Stomach (tissue), 8 donors: ENCODE measurements at regions not wholly inside any gene's neighbourhood (a gene's known extent, or its start where the extent isn't known, plus 50 kb on each side); places are given as distances from the start of the nearest gene placed in this dataset.

ENCODE experiments used
- DNase-seq, 2 donors: peaks; one replicate each; pipeline versions ENCODE4 v3.0.0 to v3.0.0-alpha.2; 2013 to 2019
- H3K27ac ChIP-seq, 5 donors: fragments of 200-600 bp in 4 of 5; sonication (generic) in 4 of 5; one replicate each; pipeline ENCODE4 v1.5.1; 2013 to 2019; ENCODE audit warnings: mild to moderate bottlenecking in 1 of 5, moderate library complexity in 1 of 5
- H3K27me3 ChIP-seq, 3 donors: fragments of 200-600 bp; sonication (generic); one replicate each; pipeline ENCODE4 v1.5.1; 2017 to 2019; ENCODE audit warnings: mixed run types in 1 of 3
- H3K36me3 ChIP-seq, 4 donors: fragments of 200-600 bp; sonication (generic); 1 replicate in 3 of 4; 2 replicates in 1 of 4; pipeline ENCODE4 v1.5.1; 2016 to 2019
- H3K4me1 ChIP-seq, 4 donors: fragments of 200-600 bp; sonication (generic); one replicate each; pipeline ENCODE4 v1.5.1; 2016 to 2019
- H3K4me3 ChIP-seq, 4 donors: fragments of 200-600 bp; sonication (generic) in 3 of 4; one replicate each; pipeline ENCODE4 v1.5.1; 2016 to 2019; ENCODE audit warnings: mild to moderate bottlenecking in 1 of 4
- H3K9me3 ChIP-seq, 4 donors: fragments of 200-600 bp; sonication (generic); one replicate each; pipeline ENCODE4 v1.5.1; 2016 to 2019
- CTCF ChIP-seq, 7 experiments: fragments of 450-650 bp in 4 of 7; fragments of 200-600 bp in 3 of 7; sonication (generic) in 3 of 7; IDR thresholded peaks; one replicate each; pipeline ENCODE4 v1.5.1; 2016 to 2019; ENCODE audit warnings: antibody characterized with exemption in 7 of 7, control low read depth in 2 of 7, mild to moderate bottlenecking in 1 of 7
- EP300 ChIP-seq: sonication (generic); formaldehyde crosslinking; IDR thresholded peaks from one replicate; pipeline ENCODE4 v1.6.1; 2017; ENCODE audit warnings: antibody characterized with exemption
- POLR2A ChIP-seq, 4 donors: fragments of 450-650 bp; IDR thresholded peaks; one replicate each; pipeline ENCODE4 v1.6.1; 2016; ENCODE audit warnings: antibody characterized with exemption in 4 of 4, control low read depth in 2 of 4, mild to moderate bottlenecking in 1 of 4, moderate library complexity in 1 of 4
- POLR2AphosphoS5 ChIP-seq, 3 donors: sonication (generic); formaldehyde crosslinking; IDR thresholded peaks; one replicate each; pipeline ENCODE4 v1.6.1; 2016; ENCODE audit warnings: antibody characterized with exemption in 3 of 3
- WGBS, 5 donors: extraction: QIAGEN DNeasy Blood & Tissue Kit in 3 of 5; methylation state at CpG; one replicate each; pipeline versions ENCODE4 v1.1.5 to v1.1.7; 2013 to 2018; 5-methylcytosine and 5-hydroxymethylcytosine counted together
- intact Hi-C: fragments of 100-400 bp; cut with DNase I; formaldehyde crosslinking; loops from one replicate; pipeline ENCODE4 v1.15.1; 2023; ENCODE audit warnings: low total_unique reads
- donor health status: healthy with polysubstance abuse.
- donor health status: Bipolar disorder and iron deficiency.
- donor health status: healthy.

- 43 to 63% (median 55%) methylated on average over 1 of the region's 1 CpG for WGBS, 5 donors
- Histone ChIP-seq H3K36me3 (no peaks in the 10 kb centered on the region), H3K27ac (no peak overlapping the region), H3K4me1 (peaks cover 0 to 8% (median 0%) of the 10 kb centered on the region in 4 donors), H3K4me3 (no peak overlapping the region), H3K27me3 (no peaks in the 10 kb centered on the region), H3K9me3 (no peaks in the 10 kb centered on the region)
- DNase-seq: no peak
- TF ChIP-seq EP300 (no peak), CTCF (IDR thresholded peaks at IDR 0.05) (no peak), POLR2A (IDR thresholded peaks at IDR 0.05) (no peak), POLR2AphosphoS5 (IDR thresholded peaks at IDR 0.05) (no peak)
- intact Hi-C loops: no loop called here
These were observed 362.0 kb upstream of the IL12A start for GRCh38 chr3:159626598-159626997.

GRCh38 chr3:159627229-159627628, 361.4 kb upstream of the IL12A start:
- Histone ChIP-seq H3K27me3 (no peaks in the 10 kb centered on the region), H3K9me3 (no peaks in the 10 kb centered on the region), H3K4me3 (no peak overlapping the region), H3K4me1 (peaks cover 0 to 1% (median 0%) of the 10 kb centered on the region in 4 donors), H3K36me3 (no peaks in the 10 kb centered on the region), H3K27ac (no peak overlapping the region)
- DNase-seq: no peak
- TF ChIP-seq EP300: no peak
- no peak for TF ChIP-seq POLR2AphosphoS5 (IDR thresholded peaks at IDR 0.05)
- no peak for TF ChIP-seq POLR2A (IDR thresholded peaks at IDR 0.05)
- no peak for TF ChIP-seq CTCF (IDR thresholded peaks at IDR 0.05)
- 88 to 96% (median 92%) methylated on average over 2 of the region's 2 CpGs for WGBS, 5 donors
- intact Hi-C loops: no loop called here

GRCh38 chr3:159627634-159628033, 361.0 kb upstream of the IL12A start:
- DNase-seq: no peak
- WGBS, 5 donors: 30 to 66% (median 49%) methylated on average over 4 of the region's 4 CpGs
- Histone ChIP-seq H3K36me3 (no peaks in the 10 kb centered on the region), H3K27me3 (no peaks in the 10 kb centered on the region), H3K27ac (no peak overlapping the region), H3K9me3 (no peaks in the 10 kb centered on the region), H3K4me1 (no peaks in the 10 kb centered on the region), H3K4me3 (no peak overlapping the region)
- intact Hi-C loops: no loop called here
- no peak for TF ChIP-seq EP300
- no peak for TF ChIP-seq CTCF (IDR thresholded peaks at IDR 0.05)
- no peak for TF ChIP-seq POLR2AphosphoS5 (IDR thresholded peaks at IDR 0.05)
- no peak for TF ChIP-seq POLR2A (IDR thresholded peaks at IDR 0.05)

GRCh38 chr3:159629329-159630084, 359.1 kb upstream of the IL12A start:
- Histone ChIP-seq H3K36me3 (no peaks in the 10 kb centered on the region), H3K4me1 (no peaks in the 10 kb centered on the region), H3K27me3 (no peaks in the 10 kb centered on the region), H3K9me3 (no peaks in the 10 kb centered on the region), H3K4me3 (no peak overlapping the region), H3K27ac (no peak overlapping the region)
- no peak for DNase-seq
- no peak for TF ChIP-seq EP300
- TF ChIP-seq POLR2AphosphoS5 (IDR thresholded peaks at IDR 0.05): no peak
- TF ChIP-seq CTCF (IDR thresholded peaks at IDR 0.05): no peak
- no peak for TF ChIP-seq POLR2A (IDR thresholded peaks at IDR 0.05)
- intact Hi-C loops: no loop called here
- WGBS, 5 donors: 39 to 79% (median 73%) methylated on average over 1 of the region's 1 CpG
